Trophoblast cell (in vitro differentiated cells and primary cell): ENCODE measurements at regions not wholly inside any gene's neighbourhood (a gene's known extent, or its start where the extent isn't known, plus 50 kb on each side); places are given as distances from the start of the nearest gene placed in this dataset.

Experiments
- DNase-seq, 2 donors: peaks; one replicate each; pipeline ENCODE4 v3.0.0-alpha.2; 2016
- H2AFZ ChIP-seq: 2 replicates; pipeline ENCODE4 v1.6.1; 2013; ENCODE audit warnings: low read length, moderate library complexity, mild to moderate bottlenecking; ENCODE audit not compliant: insufficient read depth, poor library complexity
- H2AK5ac ChIP-seq: 2 replicates; pipeline ENCODE4 v1.6.1; 2013; ENCODE audit warnings: mild to moderate bottlenecking, low read length
- H2BK120ac ChIP-seq: 2 replicates; pipeline ENCODE4 v1.6.1; 2013; ENCODE audit warnings: low read length, mild to moderate bottlenecking, moderate library complexity; ENCODE audit not compliant: insufficient read depth, poor library complexity
- H2BK12ac ChIP-seq: 2 replicates; pipeline ENCODE4 v1.6.1; 2013; ENCODE audit warnings: mild to moderate bottlenecking, low read length, moderate library complexity
- H2BK5ac ChIP-seq: 2 replicates; pipeline ENCODE4 v1.6.1; 2013; ENCODE audit warnings: low read length, low read depth, moderate library complexity, mild to moderate bottlenecking; ENCODE audit not compliant: poor library complexity
- H3K14ac ChIP-seq: 2 replicates; pipeline ENCODE4 v1.6.1; 2013; ENCODE audit warnings: mild to moderate bottlenecking, low read length
- H3K18ac ChIP-seq: 2 replicates; pipeline ENCODE4 v1.6.1; 2013; ENCODE audit warnings: mild to moderate bottlenecking, low read length
- H3K23ac ChIP-seq: 2 replicates; pipeline ENCODE4 v1.6.1; 2013; ENCODE audit warnings: low read length
- H3K27ac ChIP-seq: 2 replicates; pipeline ENCODE4 v1.5.1; 2013; ENCODE audit warnings: low read depth, mild to moderate bottlenecking, inconsistent platforms, low read length, moderate library complexity
- H3K27me3 ChIP-seq: 2 replicates; pipeline ENCODE4 v1.6.1; 2013; ENCODE audit warnings: inconsistent platforms, mild to moderate bottlenecking, low read length, moderate library complexity; ENCODE audit not compliant: insufficient read depth
- H3K36me3 ChIP-seq, 2 experiments: 1 replicate in 1 of 2; 2 replicates in 1 of 2; pipeline ENCODE4 v1.6.1; 2013; ENCODE audit warnings: low read length in 2 of 2, mild to moderate bottlenecking in 2 of 2, moderate library complexity in 1 of 2; ENCODE audit not compliant: insufficient read depth in 2 of 2, control insufficient read depth in 1 of 2
- H3K4ac ChIP-seq: 2 replicates; pipeline ENCODE4 v1.6.1; 2013; ENCODE audit warnings: low read depth, mild to moderate bottlenecking, low read length, moderate library complexity
- H3K4me1 ChIP-seq, 2 experiments: 1 replicate in 1 of 2; 2 replicates in 1 of 2; pipeline ENCODE4 v1.6.1; 2013; ENCODE audit warnings: low read length in 2 of 2, mild to moderate bottlenecking in 2 of 2, moderate library complexity in 1 of 2; ENCODE audit not compliant: insufficient read depth in 2 of 2, control insufficient read depth in 1 of 2
- H3K4me2 ChIP-seq: 2 replicates; pipeline ENCODE4 v1.6.1; 2013; ENCODE audit warnings: inconsistent platforms, mild to moderate bottlenecking, low read length, moderate library complexity
- H3K4me3 ChIP-seq: 2 replicates; pipeline ENCODE4 v1.5.1; 2013; ENCODE audit warnings: mild to moderate bottlenecking, low read depth, low read length, inconsistent platforms
- H3K79me1 ChIP-seq: one replicate; pipeline ENCODE4 v1.6.1; 2013; ENCODE audit warnings: low read length
- H3K79me2 ChIP-seq: 2 replicates; pipeline ENCODE4 v1.6.1; 2013; ENCODE audit warnings: low read length, mild to moderate bottlenecking; ENCODE audit not compliant: control insufficient read depth, insufficient read depth, poor library complexity
- H3K9ac ChIP-seq: 2 replicates; pipeline ENCODE4 v1.6.1; 2013; ENCODE audit warnings: mild to moderate bottlenecking, low read length
- H3K9me3 ChIP-seq: 2 replicates; pipeline ENCODE4 v1.6.1; 2013; ENCODE audit warnings: low read depth, mild to moderate bottlenecking, control low read depth, inconsistent platforms, low read length; ENCODE audit not compliant: insufficient read depth
- H4K12ac ChIP-seq: 2 replicates; pipeline ENCODE4 v1.6.1; 2013; ENCODE audit warnings: low read depth, mild to moderate bottlenecking, low read length, moderate library complexity
- H4K8ac ChIP-seq: 2 replicates; pipeline ENCODE4 v1.6.1; 2013; ENCODE audit warnings: low read depth, mild to moderate bottlenecking, low read length, moderate library complexity
- H4K91ac ChIP-seq: one replicate; pipeline ENCODE4 v1.6.1; 2013; ENCODE audit warnings: low read depth, mild to moderate bottlenecking, low read length, moderate library complexity
- WGBS: extraction: QIAGEN DNeasy Blood & Tissue Kit; methylation state at CpG from one replicate; pipeline ENCODE4 v1.1.7; 2013; ENCODE audit warnings: missing lambda C conversion rate; ENCODE audit not compliant: insufficient read length, insufficient coverage; ENCODE audit errors: extremely low coverage; 5-methylcytosine and 5-hydroxymethylcytosine counted together

DNA sequence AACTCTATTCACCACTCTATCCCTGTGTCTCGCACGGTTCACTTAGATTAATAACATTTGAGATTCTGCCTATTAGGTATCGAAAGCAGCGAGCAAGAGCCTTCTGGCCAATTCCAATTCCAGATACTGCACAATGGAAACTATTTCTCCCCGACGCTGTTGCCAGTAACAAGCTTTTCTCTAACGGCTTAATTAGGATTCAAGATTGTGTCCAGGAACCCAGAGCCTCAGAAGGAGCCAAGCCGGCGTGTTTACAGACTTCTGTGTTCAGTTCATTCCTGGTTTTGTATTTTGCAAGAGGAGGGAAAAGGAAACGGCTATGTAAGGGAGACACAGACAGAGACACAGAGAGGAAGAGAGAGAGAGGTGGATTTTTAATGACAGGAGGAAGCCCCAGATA lies 185.6 kb downstream of the DICER1 start:
- Histone ChIP-seq H3K4ac (no peak overlapping the region), H3K4me3 (no peak overlapping the region), H3K27me3 (no peaks in the 10 kb centered on the region), H2AK5ac (no peak overlapping the region), H3K79me1 (no peaks in the 10 kb centered on the region), H3K27ac (no peak overlapping the region), H3K4me1 (peaks cover 0 to 2% of the 10 kb centered on the region in 2 experiments), H3K23ac (no peak overlapping the region), H3K18ac (no peak overlapping the region), H4K91ac (no peak overlapping the region), H4K12ac (no peak overlapping the region), H2BK12ac (no peak overlapping the region), H3K9me3 (no peaks in the 10 kb centered on the region), H2AFZ (no peak overlapping the region), H3K36me3 (no peaks in the 10 kb centered on the region), H3K9ac (no peak overlapping the region), H2BK5ac (no peak overlapping the region), H2BK120ac (no peak overlapping the region), H4K8ac (no peak overlapping the region), H3K4me2 (no peak overlapping the region), H3K79me2 (no peaks in the 10 kb centered on the region), H3K14ac (no peak overlapping the region)
- DNase-seq, result no peak
- no CpG with 5 or more reads among the region's 10 CpGs for WGBS

DNA sequence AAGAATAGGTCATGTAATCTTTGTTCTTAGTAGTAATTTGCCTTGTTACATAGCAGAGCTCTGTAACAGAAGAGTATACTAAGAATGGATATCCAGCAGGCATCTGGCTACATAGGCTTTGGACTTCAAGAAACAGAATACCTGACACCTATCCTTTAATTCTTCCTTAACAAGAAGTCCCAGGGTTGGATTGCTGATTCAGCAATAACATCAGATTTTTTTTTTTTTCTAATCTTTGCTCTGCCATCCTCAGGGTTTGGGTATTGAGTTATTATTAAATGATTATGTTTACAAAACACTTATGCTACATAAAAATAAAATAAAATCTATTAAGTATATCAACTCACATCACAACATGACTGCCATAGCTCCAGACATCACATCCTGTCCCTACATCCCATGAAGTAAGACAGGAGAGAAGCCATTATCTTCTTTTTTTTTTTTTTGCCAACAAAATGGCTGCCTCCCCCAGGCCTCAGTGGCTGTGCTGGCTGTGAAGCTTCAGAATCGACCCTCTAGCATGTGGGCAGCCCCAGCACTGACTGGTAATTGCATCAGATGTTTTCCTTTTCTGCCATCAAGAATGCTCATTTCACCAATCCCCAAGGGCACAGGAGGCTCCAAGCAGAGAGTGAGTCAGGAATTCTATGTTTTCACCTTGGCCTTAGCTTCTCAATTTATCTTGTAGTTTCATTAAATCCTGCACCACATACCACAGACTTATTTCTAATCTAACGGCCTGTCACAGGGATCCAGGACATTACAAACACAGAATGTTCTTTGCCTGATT lies 186.2 kb downstream of the DICER1 start:
- Histone ChIP-seq H3K36me3 (no peaks in the 10 kb centered on the region), H3K9me3 (no peaks in the 10 kb centered on the region), H3K79me2 (no peaks in the 10 kb centered on the region), H3K27me3 (no peaks in the 10 kb centered on the region), H2BK5ac (no peak overlapping the region), H3K4me2 (no peak overlapping the region), H3K27ac (no peak overlapping the region), H4K8ac (no peak overlapping the region), H4K91ac (no peak overlapping the region), H3K4me1 (peaks cover 0 to 2% of the 10 kb centered on the region in 2 experiments), H3K9ac (no peak overlapping the region), H3K4me3 (no peak overlapping the region), H3K23ac (no peak overlapping the region), H2BK120ac (no peak overlapping the region), H3K18ac (no peak overlapping the region), H4K12ac (no peak overlapping the region), H2AFZ (no peak overlapping the region), H2AK5ac (no peak overlapping the region), H3K4ac (no peak overlapping the region), H2BK12ac (no peak overlapping the region), H3K79me1 (no peaks in the 10 kb centered on the region), H3K14ac (no peak overlapping the region)
- no CpG with 5 or more reads among the region's 2 CpGs for WGBS
- no peak for DNase-seq

DNA sequence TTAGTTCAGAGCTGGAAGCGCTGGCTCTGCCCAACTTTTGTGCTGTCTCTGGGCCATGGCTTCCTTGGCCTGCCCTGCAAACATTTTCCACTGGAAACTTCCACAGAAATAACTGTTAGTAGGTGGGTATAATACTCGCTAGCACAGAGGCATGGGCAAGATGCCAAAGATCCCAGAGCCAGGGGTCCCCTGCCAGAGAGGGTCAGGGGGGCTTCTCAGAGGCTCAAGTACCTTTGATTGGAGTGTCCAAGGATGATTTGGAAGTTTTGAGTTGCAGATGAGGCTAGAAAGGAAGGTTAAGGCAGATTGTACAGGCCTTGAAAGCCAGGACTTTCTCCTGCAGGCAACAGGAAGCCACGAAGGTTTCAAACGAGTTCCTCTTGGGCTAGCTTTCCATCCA lies 187.6 kb downstream of the DICER1 start:
- no peak overlapping the region for H3K4me3 ChIP-seq
- no peaks in the 10 kb centered on the region for H3K79me2 ChIP-seq
- H4K8ac ChIP-seq, result no peak overlapping the region
- no peak overlapping the region for H3K4ac ChIP-seq
- no peak overlapping the region for H3K9ac ChIP-seq
- no peaks in the 10 kb centered on the region for H3K36me3 ChIP-seq
- no peak overlapping the region for H2BK12ac ChIP-seq
- DNase-seq, result no peak
- H4K12ac ChIP-seq, result no peak overlapping the region
- peaks cover 2% of the 10 kb centered on the region for H3K9me3 ChIP-seq
- no CpG with 5 or more reads among the region's 4 CpGs for whole genome bisulfite sequencing
- H2BK120ac ChIP-seq, result no peak overlapping the region
- no peak overlapping the region for H3K18ac ChIP-seq
- H2AFZ ChIP-seq, result no peak overlapping the region
- no peak overlapping the region for H2AK5ac ChIP-seq
- H3K4me1 ChIP-seq, result peaks cover 0 to 2% of the 10 kb centered on the region in 2 experiments
- H2BK5ac ChIP-seq, result no peak overlapping the region
- H3K4me2 ChIP-seq, result no peak overlapping the region
- H4K91ac ChIP-seq, result no peak overlapping the region
- no peak overlapping the region for H3K27ac ChIP-seq
- H3K14ac ChIP-seq, result no peak overlapping the region
- no peak overlapping the region for H3K23ac ChIP-seq
- H3K79me1 ChIP-seq, result no peaks in the 10 kb centered on the region
- H3K27me3 ChIP-seq, result no peaks in the 10 kb centered on the region

DNA sequence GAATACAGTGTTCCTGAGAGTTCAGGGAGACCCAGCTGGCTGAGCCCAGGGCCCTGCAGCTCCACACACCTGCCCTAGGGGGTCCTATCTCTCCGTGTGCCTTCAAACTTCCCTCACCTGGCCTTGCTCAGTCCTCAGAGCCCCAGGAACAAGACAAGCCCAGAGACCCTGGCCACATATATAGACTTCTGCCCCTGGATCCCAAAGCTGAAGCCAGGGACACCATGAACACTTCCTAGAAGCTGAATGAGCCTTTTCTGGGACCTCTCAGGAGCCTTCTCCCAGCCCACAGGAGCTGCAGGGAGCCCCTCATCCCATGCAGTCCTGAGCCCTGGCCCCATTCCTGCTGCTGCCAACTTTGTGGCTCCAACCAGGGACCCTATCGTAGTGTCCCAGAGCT lies 190.5 kb downstream of the DICER1 start:
- Histone ChIP-seq H3K14ac (no peak overlapping the region), H2AK5ac (no peak overlapping the region), H3K4me2 (no peak overlapping the region), H3K4me3 (no peak overlapping the region), H3K4me1 (peaks cover 0 to 2% of the 10 kb centered on the region in 2 experiments), H3K9ac (no peak overlapping the region), H2BK120ac (no peak overlapping the region), H3K27ac (no peak overlapping the region), H3K79me1 (no peaks in the 10 kb centered on the region), H3K9me3 (peaks cover 2% of the 10 kb centered on the region), H3K4ac (no peak overlapping the region), H3K23ac (no peak overlapping the region), H4K91ac (no peak overlapping the region), H2AFZ (no peak overlapping the region), H4K12ac (no peak overlapping the region), H4K8ac (no peak overlapping the region), H3K18ac (no peak overlapping the region), H2BK12ac (no peak overlapping the region), H3K79me2 (no peaks in the 10 kb centered on the region), H2BK5ac (no peak overlapping the region), H3K36me3 (no peaks in the 10 kb centered on the region), H3K27me3 (no peaks in the 10 kb centered on the region)
- DNase-seq, result no peak
- WGBS, result no CpG with 5 or more reads among the region's 2 CpGs
